Left renal cortex interstitium (tissue), 4 donors: ENCODE measurements at regions not wholly inside any gene's neighbourhood (a gene's known extent, or its start where the extent isn't known, plus 50 kb on each side); places are given as distances from the start of the nearest gene placed in this dataset.
"Not testable (repeated sequence)": the region's sequence is repeated elsewhere in the genome, so short reads cannot be mapped to it uniquely, and the experiment has no call there.

Experiments used
- DNase-seq, 4 donors: peaks; one replicate each; pipeline ENCODE4 v3.0.0-alpha.2; 2013; ENCODE audit warnings: low read depth in 4 of 4, low spot score in 2 of 4, missing footprints in 1 of 4

GRCh38 chr10:52472406-52473146, 158.5 kb downstream of the DKK1 start:
- no peak for DNase-seq

GRCh38 chr10:52474265-52474664, 160.2 kb downstream of the DKK1 start:
- no peak for DNase-seq

- no peak for DNase-seq
Observed at GRCh38 chr10:52477305-52477704, 163.2 kb downstream of the DKK1 start.

- DNase-seq = no peak
Observed at GRCh38 chr10:52479567-52479966, 165.5 kb downstream of the DKK1 start.

GRCh38 chr10:52481986-52482555, 168.0 kb downstream of the DKK1 start:
- DNase-seq = no peak

- no peak for DNase-seq
Observed at GRCh38 chr10:52483587-52483986, 169.5 kb downstream of the DKK1 start.

GRCh38 chr10:52484206-52485065, 170.4 kb downstream of the DKK1 start:
- no peak for DNase-seq

- no peak for DNase-seq
Observed at GRCh38 chr10:52485462-52485861, 171.4 kb downstream of the DKK1 start.

- no peak for DNase-seq
Observed at GRCh38 chr10:52486840-52487611, 172.9 kb downstream of the DKK1 start.

GRCh38 chr10:52488606-52489485, 174.8 kb downstream of the DKK1 start:
- DNase-seq = peak in 3 of 4 donors; percentile 3 to 33 (median 6)

GRCh38 chr10:52491246-52491995, 177.3 kb downstream of the DKK1 start:
- DNase-seq = no peak

GRCh38 chr10:52499281-52499680, 185.2 kb downstream of the DKK1 start:
- DNase-seq = no peak

GRCh38 chr10:52500476-52500875, 186.4 kb downstream of the DKK1 start:
- DNase-seq = no peak

GRCh38 chr10:52502237-52502636, 188.2 kb downstream of the DKK1 start:
- no peak for DNase-seq

- not testable (repeated sequence) for DNase-seq
Observed at GRCh38 chr10:52505341-52505740, 191.3 kb downstream of the DKK1 start.

GRCh38 chr10:52514481-52514880, 200.4 kb downstream of the DKK1 start:
- no peak for DNase-seq

GRCh38 chr10:52517012-52517411, 202.9 kb downstream of the DKK1 start:
- DNase-seq = no peak

- DNase-seq = no peak
Observed at GRCh38 chr10:52523696-52524095, 209.6 kb downstream of the DKK1 start.

GRCh38 chr10:52525761-52526160, 211.7 kb downstream of the DKK1 start:
- no peak for DNase-seq
